Transverse colon (tissue), 4 donors: ENCODE measurements at regions not wholly inside any gene's neighbourhood (a gene's known extent, or its start where the extent isn't known, plus 50 kb on each side); places are given as distances from the start of the nearest gene placed in this dataset.

Source experiments
- DNase-seq: peaks from one replicate; pipeline ENCODE4 v3.0.0-alpha.2; 2019
- H3K27ac ChIP-seq, 4 donors: fragments of 200-600 bp; sonication (generic); 2 replicates each; pipeline ENCODE4 v1.5.1; 2016 to 2018; ENCODE audit warnings: inconsistent platforms in 4 of 4
- H3K27me3 ChIP-seq: fragments of 200-600 bp; sonication (generic); 2 replicates; pipeline ENCODE4 v1.5.1; 2017; ENCODE audit warnings: inconsistent platforms
- H3K36me3 ChIP-seq, 4 donors: fragments of 200-600 bp; sonication (generic); 2 replicates each; pipeline ENCODE4 v1.5.1; 2017 to 2019; ENCODE audit warnings: inconsistent platforms in 4 of 4
- H3K4me1 ChIP-seq, 4 donors: fragments of 200-600 bp; sonication (generic); 2 replicates each; pipeline ENCODE4 v1.5.1; 2017 to 2020; ENCODE audit warnings: inconsistent platforms in 4 of 4
- H3K4me3 ChIP-seq, 4 donors: fragments of 200-600 bp; sonication (generic); 1 replicate in 1 of 4; 2 replicates in 3 of 4; pipeline versions ENCODE4 v1.5.1 to v1.6.1; 2017 to 2019; ENCODE audit warnings: inconsistent platforms in 4 of 4
- H3K9me3 ChIP-seq, 2 donors: fragments of 200-600 bp; sonication (generic); 2 replicates each; pipeline ENCODE4 v1.5.1; 2017 to 2019; ENCODE audit warnings: inconsistent platforms in 2 of 2
- EP300 ChIP-seq: sonication (generic); formaldehyde crosslinking; IDR thresholded peaks from one replicate; pipeline ENCODE4 v1.6.1; 2017; ENCODE audit warnings: antibody characterized with exemption, low read depth
- POLR2A ChIP-seq: fragments of 450-650 bp; IDR thresholded peaks from one replicate; pipeline ENCODE4 v1.6.1; 2016; ENCODE audit warnings: antibody characterized with exemption, mild to moderate bottlenecking, moderate library complexity
- POLR2AphosphoS5 ChIP-seq, 3 donors: sonication (generic); formaldehyde crosslinking; IDR thresholded peaks; one replicate each; pipeline ENCODE4 v1.6.1; 2016; ENCODE audit warnings: antibody characterized with exemption in 3 of 3
- WGBS, 2 donors: methylation state at CpG; one replicate each; pipeline ENCODE4 v1.1.5; 2018; ENCODE audit warnings: low coverage in 1 of 2; 5-methylcytosine and 5-hydroxymethylcytosine counted together
- in situ Hi-C, 4 donors: fragments of 200-750 bp; cut with MboI; loops; one replicate each; pipeline versions ENCODE4 v1.15.0 to v1.15.1; 2017; ENCODE audit warnings: low sequenced_read_pairs in 3 of 4, low pct_ligation_motif_present in 1 of 4, low pct_unique_long_range_greater_than_20kb in 1 of 4
- intact Hi-C: fragments of 100-400 bp; cut with DNase I; formaldehyde crosslinking; loops from one replicate; pipeline ENCODE4 v1.15.1; 2023; ENCODE audit warnings: low total_unique reads
- TF ChIP-seq, protein P1 (sequence below), 5 experiments: fragments of 200-600 bp in 3 of 5; fragments of 450-650 bp in 2 of 5; sonication (generic) in 3 of 5; IDR thresholded peaks; 1 replicate in 2 of 5; 2 replicates in 3 of 5; pipeline ENCODE4 v1.5.1; 2016 to 2017; ENCODE audit warnings: antibody characterized with exemption in 5 of 5, inconsistent platforms in 3 of 5, mild to moderate bottlenecking in 2 of 5, moderate library complexity in 1 of 5

DNA sequence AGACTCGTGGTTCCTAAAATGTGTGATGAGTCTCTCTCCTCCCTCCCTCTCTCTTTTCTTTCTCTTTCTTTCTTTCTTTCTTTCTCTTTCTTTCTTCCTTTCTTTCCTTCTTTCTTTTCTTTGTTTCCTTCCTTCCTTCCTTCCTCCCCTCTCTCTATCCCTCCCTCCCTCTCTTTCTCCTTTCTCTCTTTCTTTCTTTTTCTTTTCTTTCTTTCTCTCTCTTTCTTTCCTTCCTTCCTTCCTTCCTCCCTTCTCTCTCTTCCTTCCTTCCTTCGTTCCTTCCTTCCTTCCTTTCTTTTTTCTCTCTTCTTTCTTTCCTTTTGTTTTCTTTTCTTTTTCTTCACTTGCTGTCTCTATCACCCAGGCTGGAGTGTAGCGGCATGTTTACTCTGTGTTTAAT lies 290.8 kb downstream of the NFKBIZ start:
- DNase-seq: no peak
- no peak overlapping the region for H3K4me3 ChIP-seq
- H3K9me3 ChIP-seq: no peaks in the 10 kb centered on the region
- H3K27ac ChIP-seq: no peak overlapping the region
- H3K27me3 ChIP-seq: no peaks in the 10 kb centered on the region
- in situ Hi-C loops: no loop called here
- WGBS, 2 donors: 87 to 97% methylated on average over 3 of the region's 3 CpGs
- intact Hi-C loops: no loop called here
- H3K4me1 ChIP-seq: peaks cover 0 to 30% (median 5%) of the 10 kb centered on the region in 4 donors
- TF ChIP-seq POLR2AphosphoS5 (IDR thresholded peaks at IDR 0.05): no peak
- no peak for TF ChIP-seq POLR2A
- TF ChIP-seq, protein P1, sequence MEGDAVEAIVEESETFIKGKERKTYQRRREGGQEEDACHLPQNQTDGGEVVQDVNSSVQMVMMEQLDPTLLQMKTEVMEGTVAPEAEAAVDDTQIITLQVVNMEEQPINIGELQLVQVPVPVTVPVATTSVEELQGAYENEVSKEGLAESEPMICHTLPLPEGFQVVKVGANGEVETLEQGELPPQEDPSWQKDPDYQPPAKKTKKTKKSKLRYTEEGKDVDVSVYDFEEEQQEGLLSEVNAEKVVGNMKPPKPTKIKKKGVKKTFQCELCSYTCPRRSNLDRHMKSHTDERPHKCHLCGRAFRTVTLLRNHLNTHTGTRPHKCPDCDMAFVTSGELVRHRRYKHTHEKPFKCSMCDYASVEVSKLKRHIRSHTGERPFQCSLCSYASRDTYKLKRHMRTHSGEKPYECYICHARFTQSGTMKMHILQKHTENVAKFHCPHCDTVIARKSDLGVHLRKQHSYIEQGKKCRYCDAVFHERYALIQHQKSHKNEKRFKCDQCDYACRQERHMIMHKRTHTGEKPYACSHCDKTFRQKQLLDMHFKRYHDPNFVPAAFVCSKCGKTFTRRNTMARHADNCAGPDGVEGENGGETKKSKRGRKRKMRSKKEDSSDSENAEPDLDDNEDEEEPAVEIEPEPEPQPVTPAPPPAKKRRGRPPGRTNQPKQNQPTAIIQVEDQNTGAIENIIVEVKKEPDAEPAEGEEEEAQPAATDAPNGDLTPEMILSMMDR (IDR thresholded peaks at IDR 0.05): no peak
- TF ChIP-seq EP300: no peak
- no peaks in the 10 kb centered on the region for H3K36me3 ChIP-seq

DNA sequence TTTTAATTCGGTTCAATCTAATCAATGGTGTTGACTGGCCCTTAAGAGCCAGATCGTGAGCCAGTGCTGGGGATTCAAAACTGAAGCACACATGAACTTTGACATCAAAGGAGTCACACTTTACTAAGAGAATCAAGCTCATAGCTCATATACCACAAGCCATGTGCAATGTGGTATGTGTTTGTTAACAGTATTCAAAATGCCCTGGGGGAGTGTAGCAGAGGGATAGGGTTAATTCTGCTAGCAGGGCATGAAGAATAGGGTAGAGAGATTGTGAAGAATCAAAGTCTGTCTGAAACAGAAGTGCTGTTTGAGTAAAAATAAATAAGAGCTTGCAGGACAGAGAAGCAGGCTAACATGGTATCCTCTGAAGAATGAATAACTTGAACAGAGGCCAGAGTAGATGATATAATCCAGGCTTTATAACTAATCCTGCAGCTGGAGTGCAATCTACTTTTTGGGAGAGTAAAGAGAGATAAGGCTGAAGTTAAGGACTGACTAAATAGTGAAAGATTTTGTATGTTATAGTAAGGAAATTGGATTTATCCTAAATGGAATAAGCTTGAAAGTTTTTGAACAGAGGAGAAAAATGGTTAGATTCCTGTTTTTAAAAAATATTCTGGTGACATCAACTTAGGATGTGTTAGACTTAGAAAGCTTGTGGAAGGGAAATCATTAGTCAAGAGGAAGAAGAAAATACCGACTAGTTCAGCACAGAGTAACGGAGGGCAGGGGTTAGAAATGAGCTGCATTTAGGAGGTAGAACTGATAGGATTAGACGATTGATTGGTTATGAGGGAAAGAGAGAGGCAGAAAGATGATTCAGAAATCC lies 292.0 kb downstream of the NFKBIZ start:
- H3K9me3 ChIP-seq: no peaks in the 10 kb centered on the region
- no peaks in the 10 kb centered on the region for H3K36me3 ChIP-seq
- no peak for DNase-seq
- intact Hi-C loops (no loop called here), in situ Hi-C loops (no loop called here)
- peak overlapping the region in 3 of 4 donors; percentile 6 to 58 (median 52) for H3K27ac ChIP-seq
- 62 to 63% methylated on average over 5 of the region's 5 CpGs for WGBS, 2 donors
- H3K27me3 ChIP-seq: no peaks in the 10 kb centered on the region
- TF ChIP-seq POLR2A: no peak
- no peak for TF ChIP-seq EP300
- TF ChIP-seq POLR2AphosphoS5 (IDR thresholded peaks at IDR 0.05): no peak
- TF ChIP-seq, protein P1 (IDR thresholded peaks at IDR 0.05): no peak
- peaks cover 0 to 24% (median 5%) of the 10 kb centered on the region in 4 donors for H3K4me1 ChIP-seq
- no peak overlapping the region for H3K4me3 ChIP-seq

DNA sequence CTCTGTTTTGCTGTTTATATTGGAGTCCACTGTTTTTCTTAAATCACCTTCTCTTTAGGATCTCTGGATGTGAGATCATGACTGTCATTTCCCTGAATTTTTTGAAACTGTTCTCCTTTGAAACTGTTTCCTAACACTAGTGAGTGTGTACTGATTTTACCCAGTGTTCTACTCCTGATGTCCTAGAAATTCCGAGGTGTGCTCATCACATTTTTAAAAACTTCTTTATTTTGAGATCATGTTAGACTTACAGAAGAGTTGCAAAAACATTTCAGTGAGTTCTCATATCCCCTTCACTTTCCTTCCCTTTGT lies 292.6 kb downstream of the NFKBIZ start:
- TF ChIP-seq POLR2AphosphoS5 (IDR thresholded peaks at IDR 0.05): no peak
- TF ChIP-seq POLR2A: no peak
- no peak for TF ChIP-seq EP300
- TF ChIP-seq, protein P1 (IDR thresholded peaks at IDR 0.05): no peak
- H3K36me3 ChIP-seq: no peaks in the 10 kb centered on the region
- H3K9me3 ChIP-seq: no peaks in the 10 kb centered on the region
- intact Hi-C loops (no loop called here), in situ Hi-C loops (no loop called here)
- H3K27ac ChIP-seq: peak overlapping the region in 2 of 4 donors; percentile 52 to 58
- 85 to 86% methylated on average over 1 of the region's 1 CpG for WGBS, 2 donors
- peaks cover 0 to 19% (median 5%) of the 10 kb centered on the region in 4 donors for H3K4me1 ChIP-seq
- DNase-seq: no peak
- H3K27me3 ChIP-seq: no peaks in the 10 kb centered on the region
- no peak overlapping the region for H3K4me3 ChIP-seq

DNA sequence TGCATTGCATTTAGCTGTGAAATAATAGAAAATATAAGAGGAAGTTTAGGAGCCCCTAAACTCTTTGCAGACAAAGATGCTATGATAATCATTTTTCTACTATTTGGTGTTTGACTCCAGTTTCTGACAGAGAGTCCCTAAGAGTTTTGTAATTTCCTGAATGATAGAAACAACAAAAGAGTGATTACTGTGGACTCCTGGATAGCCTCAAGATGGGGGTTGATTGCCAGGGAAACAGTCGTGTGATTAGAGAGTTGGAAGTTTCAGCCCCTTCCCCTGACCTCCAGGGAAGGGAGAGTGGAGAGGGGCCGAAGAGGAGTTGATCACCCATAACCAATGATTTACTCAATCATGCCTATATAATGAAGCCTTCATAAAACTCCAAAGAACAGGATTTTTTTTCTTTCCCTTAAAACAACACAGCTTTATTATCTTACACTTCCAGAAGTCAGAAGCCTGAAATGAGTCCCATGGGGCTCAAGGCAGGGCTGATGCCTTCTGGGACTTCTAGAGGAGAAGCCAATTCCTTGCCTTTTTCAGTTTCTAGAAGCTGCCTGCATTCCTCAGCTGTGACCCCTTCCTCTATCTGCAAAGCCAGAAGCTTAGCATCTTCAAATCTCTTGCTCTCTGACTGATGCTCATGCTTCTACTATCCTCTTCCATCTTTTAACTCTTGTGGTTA lies 292.3 kb upstream of the ZPLD1 start:
- 65 to 78% methylated on average over 2 of the region's 2 CpGs for WGBS, 2 donors
- Histone ChIP-seq H3K36me3 (no peaks in the 10 kb centered on the region), H3K4me3 (no peak overlapping the region), H3K27me3 (no peaks in the 10 kb centered on the region), H3K4me1 (peaks cover 0 to 19% (median 5%) of the 10 kb centered on the region in 4 donors), H3K9me3 (no peaks in the 10 kb centered on the region), H3K27ac (peak overlapping the region in 2 of 4 donors; percentile 52 to 58)
- no peak for DNase-seq
- intact Hi-C loops: no loop called here
- TF ChIP-seq POLR2AphosphoS5 (IDR thresholded peaks at IDR 0.05) (no peak), EP300 (no peak), POLR2A (no peak)
- TF ChIP-seq, protein P1 (IDR thresholded peaks at IDR 0.05): no peak
- in situ Hi-C loops: no loop called here
